ENCODE measurements at regions not wholly inside any gene's neighbourhood (a gene's known extent, or its start where the extent isn't known, plus 50 kb on each side); places are given as distances from the start of the nearest gene placed in this dataset.

DNA sequence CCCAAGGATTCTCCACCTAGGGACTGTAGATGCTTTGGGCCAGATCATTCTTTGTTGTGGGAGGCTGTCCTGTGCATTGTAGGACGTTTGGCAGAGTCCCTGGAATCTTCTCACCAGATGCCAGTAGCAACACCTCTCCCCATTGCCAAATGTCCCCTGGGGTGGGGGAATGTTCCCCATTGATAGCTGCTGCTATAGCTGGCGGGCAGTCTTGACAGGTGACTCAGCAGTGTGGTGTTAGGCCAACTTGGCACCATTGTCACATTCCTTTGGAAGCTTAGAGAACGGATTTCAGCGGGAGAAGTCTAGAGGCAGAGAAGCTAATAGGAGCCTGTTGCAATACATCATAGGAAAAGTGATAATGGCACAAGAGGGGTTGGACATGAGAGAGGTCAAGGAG, 495.7 kb upstream of the SMIM21 start:
- TF ChIP-seq, protein P1, sequence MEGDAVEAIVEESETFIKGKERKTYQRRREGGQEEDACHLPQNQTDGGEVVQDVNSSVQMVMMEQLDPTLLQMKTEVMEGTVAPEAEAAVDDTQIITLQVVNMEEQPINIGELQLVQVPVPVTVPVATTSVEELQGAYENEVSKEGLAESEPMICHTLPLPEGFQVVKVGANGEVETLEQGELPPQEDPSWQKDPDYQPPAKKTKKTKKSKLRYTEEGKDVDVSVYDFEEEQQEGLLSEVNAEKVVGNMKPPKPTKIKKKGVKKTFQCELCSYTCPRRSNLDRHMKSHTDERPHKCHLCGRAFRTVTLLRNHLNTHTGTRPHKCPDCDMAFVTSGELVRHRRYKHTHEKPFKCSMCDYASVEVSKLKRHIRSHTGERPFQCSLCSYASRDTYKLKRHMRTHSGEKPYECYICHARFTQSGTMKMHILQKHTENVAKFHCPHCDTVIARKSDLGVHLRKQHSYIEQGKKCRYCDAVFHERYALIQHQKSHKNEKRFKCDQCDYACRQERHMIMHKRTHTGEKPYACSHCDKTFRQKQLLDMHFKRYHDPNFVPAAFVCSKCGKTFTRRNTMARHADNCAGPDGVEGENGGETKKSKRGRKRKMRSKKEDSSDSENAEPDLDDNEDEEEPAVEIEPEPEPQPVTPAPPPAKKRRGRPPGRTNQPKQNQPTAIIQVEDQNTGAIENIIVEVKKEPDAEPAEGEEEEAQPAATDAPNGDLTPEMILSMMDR (IDR thresholded peaks at IDR 0.05): no peak
- peak; percentile 32 to 46 for TF ChIP-seq POLR2AphosphoS5 (IDR thresholded peaks at IDR 0.05)
